ENCODE measurements at regions not wholly inside any gene's neighbourhood (a gene's known extent, or its start where the extent isn't known, plus 50 kb on each side); places are given as distances from the start of the nearest gene placed in this dataset.
A peak's percentile ranks its signal among the peaks of the same experiment; 100 is the strongest.

DNA sequence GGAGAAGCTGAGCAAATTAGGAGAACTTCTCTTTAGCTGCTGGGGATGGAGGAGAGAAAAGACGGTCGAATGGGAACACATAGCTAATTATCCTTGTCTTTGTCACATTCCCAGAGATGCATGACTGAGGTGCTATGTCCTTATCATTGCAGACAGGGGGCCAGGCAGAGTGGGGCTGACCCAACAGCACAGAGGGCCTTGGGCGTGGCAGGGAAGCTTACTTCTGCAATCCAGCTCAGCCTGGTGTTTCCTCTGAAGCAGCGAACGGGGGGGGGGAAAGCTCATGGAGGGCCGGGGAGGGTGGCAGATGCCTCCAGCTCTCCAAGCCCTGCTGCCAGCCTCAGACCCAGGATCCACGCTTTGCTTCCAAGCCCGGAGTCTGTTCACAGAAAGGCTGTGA, 50.8 kb upstream of the HOPX start:
- intact Hi-C loops (cut with DNase I): no loop called here
- TF ChIP-seq, protein P1, sequence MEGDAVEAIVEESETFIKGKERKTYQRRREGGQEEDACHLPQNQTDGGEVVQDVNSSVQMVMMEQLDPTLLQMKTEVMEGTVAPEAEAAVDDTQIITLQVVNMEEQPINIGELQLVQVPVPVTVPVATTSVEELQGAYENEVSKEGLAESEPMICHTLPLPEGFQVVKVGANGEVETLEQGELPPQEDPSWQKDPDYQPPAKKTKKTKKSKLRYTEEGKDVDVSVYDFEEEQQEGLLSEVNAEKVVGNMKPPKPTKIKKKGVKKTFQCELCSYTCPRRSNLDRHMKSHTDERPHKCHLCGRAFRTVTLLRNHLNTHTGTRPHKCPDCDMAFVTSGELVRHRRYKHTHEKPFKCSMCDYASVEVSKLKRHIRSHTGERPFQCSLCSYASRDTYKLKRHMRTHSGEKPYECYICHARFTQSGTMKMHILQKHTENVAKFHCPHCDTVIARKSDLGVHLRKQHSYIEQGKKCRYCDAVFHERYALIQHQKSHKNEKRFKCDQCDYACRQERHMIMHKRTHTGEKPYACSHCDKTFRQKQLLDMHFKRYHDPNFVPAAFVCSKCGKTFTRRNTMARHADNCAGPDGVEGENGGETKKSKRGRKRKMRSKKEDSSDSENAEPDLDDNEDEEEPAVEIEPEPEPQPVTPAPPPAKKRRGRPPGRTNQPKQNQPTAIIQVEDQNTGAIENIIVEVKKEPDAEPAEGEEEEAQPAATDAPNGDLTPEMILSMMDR (IDR thresholded peaks at IDR 0.05): no peak
- TF ChIP-seq POLR2A (IDR thresholded peaks at IDR 0.05): no peak
- peak in 5 of 7 donors; percentile 10 to 36 (median 20) for DNase-seq
- WGBS, 4 donors: 58 to 75% (median 68%) methylated on average over 3 to 8 of the region's 8 CpGs
- no peak overlapping the region for H3K27ac ChIP-seq
- H3K9me3 ChIP-seq (replicated peaks in 1 of 3): no peaks in the 10 kb centered on the region
- no peaks in the 10 kb centered on the region for H3K27me3 ChIP-seq
- H3K4me3 ChIP-seq: no peak overlapping the region
- H3K36me3 ChIP-seq (replicated peaks in 1 of 2): no peaks in the 10 kb centered on the region
- no peaks in the 10 kb centered on the region for H3K4me1 ChIP-seq (replicated peaks in 1 of 2)
